ENCODE measurements at regions not wholly inside any gene's neighbourhood (a gene's known extent, or its start where the extent isn't known, plus 50 kb on each side); places are given as distances from the start of the nearest gene placed in this dataset.

DNA sequence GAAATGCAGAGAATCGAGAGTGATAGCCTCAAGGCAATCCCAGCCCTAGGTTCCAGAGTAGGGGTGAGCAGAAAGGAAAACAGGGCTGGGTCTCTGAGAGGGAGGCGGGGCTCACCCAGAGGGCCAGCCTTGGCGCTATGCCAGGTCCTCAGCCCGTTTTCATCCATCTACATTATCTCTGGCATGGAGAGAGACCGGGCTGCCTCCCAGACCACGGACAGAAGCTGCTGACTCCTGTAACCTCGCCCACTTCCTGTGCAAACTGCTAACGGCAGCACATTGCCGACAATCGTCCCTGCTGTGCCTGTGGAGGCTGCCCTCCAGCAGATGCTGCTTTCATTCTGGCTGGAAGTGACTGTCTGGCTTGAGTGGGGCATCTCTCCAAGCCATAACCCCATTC lies 569.1 kb downstream of the NPHP4 start:
- no peak for FAIRE-seq
- Histone ChIP-seq H3K4me2 (ENCODE audit: control insufficient read depth, insufficient read depth) (no peak overlapping the region), H3K9me3 (replicated peaks; ENCODE audit: control insufficient read depth, insufficient read depth, low read length) (no peaks in the 10 kb centered on the region), H3K4me1 (ENCODE audit: control insufficient read depth, insufficient read depth, low read length) (no peaks in the 10 kb centered on the region), H3K27ac (ENCODE audit: control insufficient read depth, insufficient read depth) (no peak overlapping the region), H3K36me3 (ENCODE audit: control insufficient read depth in 2 of 2, insufficient read depth in 2 of 2, low read length in 1 of 2) (no peaks in the 10 kb centered on the region), H3K27me3 (replicated peaks in 1 of 2; ENCODE audit: control insufficient read depth in 2 of 2, insufficient read depth in 2 of 2, low read length in 1 of 2) (no peaks in the 10 kb centered on the region; a peak in 2 of 4 replicates), H4K20me1 (ENCODE audit: control insufficient read depth, insufficient read depth) (no peaks in the 10 kb centered on the region), H2AFZ (ENCODE audit: control insufficient read depth, low read depth, low read length) (no peak overlapping the region), H3K79me2 (ENCODE audit: control insufficient read depth, insufficient read depth, low read length) (no peaks in the 10 kb centered on the region), H3K9ac (ENCODE audit: control insufficient read depth, insufficient read depth, low read length) (no peak overlapping the region), H3K4me3 (no peak overlapping the region)
- no TSS peak for BruUV-seq (replicated peaks)
- ChIA-PET POLR2A (no interaction called here), RAD21 (ENCODE audit: unreplicated experiment) (no interaction called here), SMC1A (ENCODE audit: uncharacterized antibody, unreplicated experiment) (no interaction called here), CTCF (no interaction called here)
- in situ Hi-C loops (cut with MboI) (no loop called here), intact Hi-C loops (cut with micrococcal nuclease; ENCODE audit: unreplicated experiment) (no loop called here)
- no peak for DNase-seq (ENCODE audit: low read depth, low spot score)
- WGBS (ENCODE audit: insufficient coverage, insufficient replicate concordance, low lambda C conversion rate, missing lambda C conversion rate): 5% methylated on average over 10 of the region's 10 CpGs
- no peak for ATAC-seq
- TF ChIP-seq FOXM1 (IDR thresholded peaks at IDR 0.05; ENCODE audit: low read depth, low read length) (no peak), WRNIP1 (IDR thresholded peaks at IDR 0.05; ENCODE audit: borderline replicate concordance, low read depth, low read length) (no peak), RAD51 (IDR thresholded peaks at IDR 0.05) (no peak), NFYA (IDR thresholded peaks at IDR 0.05; ENCODE audit: borderline replicate concordance, low read depth, low read length) (no peak), FOXK2 (IDR thresholded peaks at IDR 0.05) (no peak), SMC3 (IDR thresholded peaks at IDR 0.05; ENCODE audit: borderline replicate concordance, low read length) (no peak), CBX5 (IDR thresholded peaks at IDR 0.05; ENCODE audit: low read depth) (no peak), HDAC6 (IDR thresholded peaks at IDR 0.05; ENCODE audit: unreplicated experiment) (no peak), SP1 (IDR thresholded peaks at IDR 0.05; ENCODE audit: low read depth, low read length) (no peak), HDGF (IDR thresholded peaks at IDR 0.05) (no peak)
- TF ChIP-seq, protein P1, sequence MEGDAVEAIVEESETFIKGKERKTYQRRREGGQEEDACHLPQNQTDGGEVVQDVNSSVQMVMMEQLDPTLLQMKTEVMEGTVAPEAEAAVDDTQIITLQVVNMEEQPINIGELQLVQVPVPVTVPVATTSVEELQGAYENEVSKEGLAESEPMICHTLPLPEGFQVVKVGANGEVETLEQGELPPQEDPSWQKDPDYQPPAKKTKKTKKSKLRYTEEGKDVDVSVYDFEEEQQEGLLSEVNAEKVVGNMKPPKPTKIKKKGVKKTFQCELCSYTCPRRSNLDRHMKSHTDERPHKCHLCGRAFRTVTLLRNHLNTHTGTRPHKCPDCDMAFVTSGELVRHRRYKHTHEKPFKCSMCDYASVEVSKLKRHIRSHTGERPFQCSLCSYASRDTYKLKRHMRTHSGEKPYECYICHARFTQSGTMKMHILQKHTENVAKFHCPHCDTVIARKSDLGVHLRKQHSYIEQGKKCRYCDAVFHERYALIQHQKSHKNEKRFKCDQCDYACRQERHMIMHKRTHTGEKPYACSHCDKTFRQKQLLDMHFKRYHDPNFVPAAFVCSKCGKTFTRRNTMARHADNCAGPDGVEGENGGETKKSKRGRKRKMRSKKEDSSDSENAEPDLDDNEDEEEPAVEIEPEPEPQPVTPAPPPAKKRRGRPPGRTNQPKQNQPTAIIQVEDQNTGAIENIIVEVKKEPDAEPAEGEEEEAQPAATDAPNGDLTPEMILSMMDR (IDR thresholded peaks at IDR 0.05 in 2 of 3, conservative IDR thresholded peaks at IDR 0.05 in 1 of 3; ENCODE audit: control insufficient read depth in 2 of 3, extremely low read depth in 1 of 3, insufficient read depth in 1 of 3, low read depth in 3 of 3, low read length in 3 of 3): no peak
- TF ChIP-seq, protein P2, sequence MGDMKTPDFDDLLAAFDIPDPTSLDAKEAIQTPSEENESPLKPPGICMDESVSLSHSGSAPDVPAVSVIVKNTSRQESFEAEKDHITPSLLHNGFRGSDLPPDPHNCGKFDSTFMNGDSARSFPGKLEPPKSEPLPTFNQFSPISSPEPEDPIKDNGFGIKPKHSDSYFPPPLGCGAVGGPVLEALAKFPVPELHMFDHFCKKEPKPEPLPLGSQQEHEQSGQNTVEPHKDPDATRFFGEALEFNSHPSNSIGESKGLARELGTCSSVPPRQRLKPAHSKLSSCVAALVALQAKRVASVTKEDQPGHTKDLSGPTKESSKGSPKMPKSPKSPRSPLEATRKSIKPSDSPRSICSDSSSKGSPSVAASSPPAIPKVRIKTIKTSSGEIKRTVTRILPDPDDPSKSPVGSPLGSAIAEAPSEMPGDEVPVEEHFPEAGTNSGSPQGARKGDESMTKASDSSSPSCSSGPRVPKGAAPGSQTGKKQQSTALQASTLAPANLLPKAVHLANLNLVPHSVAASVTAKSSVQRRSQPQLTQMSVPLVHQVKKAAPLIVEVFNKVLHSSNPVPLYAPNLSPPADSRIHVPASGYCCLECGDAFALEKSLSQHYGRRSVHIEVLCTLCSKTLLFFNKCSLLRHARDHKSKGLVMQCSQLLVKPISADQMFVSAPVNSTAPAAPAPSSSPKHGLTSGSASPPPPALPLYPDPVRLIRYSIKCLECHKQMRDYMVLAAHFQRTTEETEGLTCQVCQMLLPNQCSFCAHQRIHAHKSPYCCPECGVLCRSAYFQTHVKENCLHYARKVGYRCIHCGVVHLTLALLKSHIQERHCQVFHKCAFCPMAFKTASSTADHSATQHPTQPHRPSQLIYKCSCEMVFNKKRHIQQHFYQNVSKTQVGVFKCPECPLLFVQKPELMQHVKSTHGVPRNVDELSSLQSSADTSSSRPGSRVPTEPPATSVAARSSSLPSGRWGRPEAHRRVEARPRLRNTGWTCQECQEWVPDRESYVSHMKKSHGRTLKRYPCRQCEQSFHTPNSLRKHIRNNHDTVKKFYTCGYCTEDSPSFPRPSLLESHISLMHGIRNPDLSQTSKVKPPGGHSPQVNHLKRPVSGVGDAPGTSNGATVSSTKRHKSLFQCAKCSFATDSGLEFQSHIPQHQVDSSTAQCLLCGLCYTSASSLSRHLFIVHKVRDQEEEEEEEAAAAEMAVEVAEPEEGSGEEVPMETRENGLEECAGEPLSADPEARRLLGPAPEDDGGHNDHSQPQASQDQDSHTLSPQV (IDR thresholded peaks at IDR 0.05): no peak
- TF ChIP-seq, protein P3, sequence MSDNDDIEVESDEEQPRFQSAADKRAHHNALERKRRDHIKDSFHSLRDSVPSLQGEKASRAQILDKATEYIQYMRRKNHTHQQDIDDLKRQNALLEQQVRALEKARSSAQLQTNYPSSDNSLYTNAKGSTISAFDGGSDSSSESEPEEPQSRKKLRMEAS (IDR thresholded peaks at IDR 0.05; ENCODE audit: low read depth, low read length): no peak
- TF ChIP-seq, protein P4, sequence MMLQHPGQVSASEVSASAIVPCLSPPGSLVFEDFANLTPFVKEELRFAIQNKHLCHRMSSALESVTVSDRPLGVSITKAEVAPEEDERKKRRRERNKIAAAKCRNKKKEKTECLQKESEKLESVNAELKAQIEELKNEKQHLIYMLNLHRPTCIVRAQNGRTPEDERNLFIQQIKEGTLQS (IDR thresholded peaks at IDR 0.05; ENCODE audit: borderline replicate concordance, extremely low read depth, low read depth, low read length): no peak
- TF ChIP-seq, protein P5, sequence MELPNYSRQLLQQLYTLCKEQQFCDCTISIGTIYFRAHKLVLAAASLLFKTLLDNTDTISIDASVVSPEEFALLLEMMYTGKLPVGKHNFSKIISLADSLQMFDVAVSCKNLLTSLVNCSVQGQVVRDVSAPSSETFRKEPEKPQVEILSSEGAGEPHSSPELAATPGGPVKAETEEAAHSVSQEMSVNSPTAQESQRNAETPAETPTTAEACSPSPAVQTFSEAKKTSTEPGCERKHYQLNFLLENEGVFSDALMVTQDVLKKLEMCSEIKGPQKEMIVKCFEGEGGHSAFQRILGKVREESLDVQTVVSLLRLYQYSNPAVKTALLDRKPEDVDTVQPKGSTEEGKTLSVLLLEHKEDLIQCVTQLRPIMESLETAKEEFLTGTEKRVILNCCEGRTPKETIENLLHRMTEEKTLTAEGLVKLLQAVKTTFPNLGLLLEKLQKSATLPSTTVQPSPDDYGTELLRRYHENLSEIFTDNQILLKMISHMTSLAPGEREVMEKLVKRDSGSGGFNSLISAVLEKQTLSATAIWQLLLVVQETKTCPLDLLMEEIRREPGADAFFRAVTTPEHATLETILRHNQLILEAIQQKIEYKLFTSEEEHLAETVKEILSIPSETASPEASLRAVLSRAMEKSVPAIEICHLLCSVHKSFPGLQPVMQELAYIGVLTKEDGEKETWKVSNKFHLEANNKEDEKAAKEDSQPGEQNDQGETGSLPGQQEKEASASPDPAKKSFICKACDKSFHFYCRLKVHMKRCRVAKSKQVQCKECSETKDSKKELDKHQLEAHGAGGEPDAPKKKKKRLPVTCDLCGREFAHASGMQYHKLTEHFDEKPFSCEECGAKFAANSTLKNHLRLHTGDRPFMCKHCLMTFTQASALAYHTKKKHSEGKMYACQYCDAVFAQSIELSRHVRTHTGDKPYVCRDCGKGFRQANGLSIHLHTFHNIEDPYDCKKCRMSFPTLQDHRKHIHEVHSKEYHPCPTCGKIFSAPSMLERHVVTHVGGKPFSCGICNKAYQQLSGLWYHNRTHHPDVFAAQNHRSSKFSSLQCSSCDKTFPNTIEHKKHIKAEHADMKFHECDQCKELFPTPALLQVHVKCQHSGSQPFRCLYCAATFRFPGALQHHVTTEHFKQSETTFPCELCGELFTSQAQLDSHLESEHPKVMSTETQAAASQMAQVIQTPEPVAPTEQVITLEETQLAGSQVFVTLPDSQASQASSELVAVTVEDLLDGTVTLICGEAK (IDR thresholded peaks at IDR 0.05; ENCODE audit: borderline replicate concordance): no peak
